Osteoblast (primary cell): ENCODE measurements at regions not wholly inside any gene's neighbourhood (a gene's known extent, or its start where the extent isn't known, plus 50 kb on each side); places are given as distances from the start of the nearest gene placed in this dataset.
"Not testable (repeated sequence)": the region's sequence is repeated elsewhere in the genome, so short reads cannot be mapped to it uniquely, and the experiment has no call there.

ENCODE experiments used
- DNase-seq: peaks from one replicate; pipeline ENCODE4 v3.0.0; 2011; ENCODE audit warnings: low spot score, mixed read lengths; ENCODE audit not compliant: insufficient read length; ENCODE audit errors: missing footprints
- H2AFZ ChIP-seq: 2 replicates; pipeline ENCODE4 v1.6.0; 2011; ENCODE audit warnings: mild to moderate bottlenecking, low read length
- H3K27ac ChIP-seq: 2 replicates; pipeline ENCODE4 v1.5.1; 2011; ENCODE audit warnings: mild to moderate bottlenecking, low read depth, low read length, moderate library complexity
- H3K27me3 ChIP-seq: 2 replicates; pipeline ENCODE4 v1.6.0; 2012; ENCODE audit warnings: mild to moderate bottlenecking, control low read depth, inconsistent platforms, low read length, moderate library complexity; ENCODE audit not compliant: insufficient read depth
- H3K36me3 ChIP-seq: 2 replicates; pipeline ENCODE4 v1.5.1; 2011; ENCODE audit warnings: mild to moderate bottlenecking, low read length, control low read depth, moderate library complexity; ENCODE audit not compliant: insufficient read depth
- H3K4me1 ChIP-seq: 2 replicates; pipeline ENCODE4 v1.5.1; 2011; ENCODE audit warnings: mild to moderate bottlenecking, low read length, control low read depth, moderate library complexity; ENCODE audit not compliant: insufficient read depth
- H3K4me2 ChIP-seq: 2 replicates; pipeline ENCODE4 v1.6.0; 2011; ENCODE audit warnings: mild to moderate bottlenecking, low read length; ENCODE audit not compliant: insufficient read depth
- H3K4me3 ChIP-seq: fragments of 200-600 bp; sonication (generic); 3 replicates; pipeline ENCODE4 v1.5.1; 2012; ENCODE audit warnings: mild to moderate bottlenecking, low read length, inconsistent platforms; ENCODE audit not compliant: insufficient read depth
- H3K79me2 ChIP-seq: 2 replicates; pipeline ENCODE4 v1.6.0; 2012; ENCODE audit warnings: mild to moderate bottlenecking, low read length, control low read depth, inconsistent platforms; ENCODE audit not compliant: insufficient read depth
- H3K9me3 ChIP-seq: 2 replicates; pipeline ENCODE4 v1.5.1; 2011; ENCODE audit warnings: low read depth, low read length, control low read depth
- H4K20me1 ChIP-seq: 2 replicates; pipeline ENCODE4 v1.6.0; 2012; ENCODE audit warnings: mild to moderate bottlenecking, low read length, control low read depth; ENCODE audit not compliant: insufficient read depth
- TF ChIP-seq, protein P1 (sequence below): IDR thresholded peaks from 2 replicates; pipeline ENCODE4 v1.5.1; 2011; ENCODE audit warnings: mild to moderate bottlenecking, low read depth, low read length, moderate library complexity; ENCODE audit errors: extremely low read depth

DNA sequence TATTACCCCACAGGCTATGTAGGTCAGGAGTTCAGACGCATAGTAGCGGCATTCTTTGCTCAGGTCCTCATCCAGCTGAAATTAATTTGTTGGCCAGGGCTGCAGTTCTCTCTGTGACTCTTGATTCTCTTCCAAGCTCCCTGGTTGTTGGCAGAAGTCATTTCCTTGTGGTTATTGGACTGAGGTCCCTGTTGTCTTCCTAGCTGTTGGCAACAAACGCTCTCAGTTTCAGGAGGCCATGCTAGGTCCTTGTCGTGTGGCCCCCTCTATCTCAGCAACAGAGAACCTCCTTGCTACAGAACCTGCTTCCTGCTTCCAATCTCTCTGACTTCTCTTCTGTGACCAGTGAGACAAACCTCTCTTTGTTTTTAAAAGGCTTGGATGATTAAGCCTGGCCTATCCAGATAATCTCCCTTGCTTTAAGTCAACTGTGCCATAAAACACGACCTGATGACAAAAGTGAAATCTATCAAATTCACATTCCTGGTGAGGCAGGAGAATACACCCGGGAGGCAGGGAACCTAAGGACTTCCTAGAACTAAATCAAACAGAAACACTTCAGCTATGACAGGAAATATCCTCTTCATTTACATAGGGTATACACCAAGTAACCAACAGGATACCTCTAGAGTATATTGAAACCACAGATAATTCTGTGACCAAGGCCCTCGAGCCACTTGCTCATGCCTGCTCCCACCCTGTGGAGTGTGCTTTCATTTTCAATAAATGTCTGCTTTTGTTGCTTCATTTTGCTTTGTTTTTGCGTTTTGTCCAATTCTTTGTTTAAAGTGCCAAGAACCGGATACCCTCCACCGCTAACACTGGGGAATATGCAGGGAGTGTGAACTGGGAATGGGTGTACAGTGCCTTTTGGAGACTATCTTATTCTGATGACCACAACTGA is 196.0 kb downstream of the BTBD3 start:
- TF ChIP-seq, protein P1, sequence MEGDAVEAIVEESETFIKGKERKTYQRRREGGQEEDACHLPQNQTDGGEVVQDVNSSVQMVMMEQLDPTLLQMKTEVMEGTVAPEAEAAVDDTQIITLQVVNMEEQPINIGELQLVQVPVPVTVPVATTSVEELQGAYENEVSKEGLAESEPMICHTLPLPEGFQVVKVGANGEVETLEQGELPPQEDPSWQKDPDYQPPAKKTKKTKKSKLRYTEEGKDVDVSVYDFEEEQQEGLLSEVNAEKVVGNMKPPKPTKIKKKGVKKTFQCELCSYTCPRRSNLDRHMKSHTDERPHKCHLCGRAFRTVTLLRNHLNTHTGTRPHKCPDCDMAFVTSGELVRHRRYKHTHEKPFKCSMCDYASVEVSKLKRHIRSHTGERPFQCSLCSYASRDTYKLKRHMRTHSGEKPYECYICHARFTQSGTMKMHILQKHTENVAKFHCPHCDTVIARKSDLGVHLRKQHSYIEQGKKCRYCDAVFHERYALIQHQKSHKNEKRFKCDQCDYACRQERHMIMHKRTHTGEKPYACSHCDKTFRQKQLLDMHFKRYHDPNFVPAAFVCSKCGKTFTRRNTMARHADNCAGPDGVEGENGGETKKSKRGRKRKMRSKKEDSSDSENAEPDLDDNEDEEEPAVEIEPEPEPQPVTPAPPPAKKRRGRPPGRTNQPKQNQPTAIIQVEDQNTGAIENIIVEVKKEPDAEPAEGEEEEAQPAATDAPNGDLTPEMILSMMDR: no peak
- H3K4me1 ChIP-seq: no peaks in the 10 kb centered on the region
- no peak overlapping the region for H3K27ac ChIP-seq
- no peak overlapping the region for H2AFZ ChIP-seq
- no peaks in the 10 kb centered on the region for H4K20me1 ChIP-seq
- H3K27me3 ChIP-seq: no peaks in the 10 kb centered on the region
- no peaks in the 10 kb centered on the region for H3K79me2 ChIP-seq
- no peak for DNase-seq
- H3K9me3 ChIP-seq: no peaks in the 10 kb centered on the region
- no peak overlapping the region for H3K4me3 ChIP-seq
- H3K4me2 ChIP-seq: no peak overlapping the region
- H3K36me3 ChIP-seq: no peaks in the 10 kb centered on the region

DNA sequence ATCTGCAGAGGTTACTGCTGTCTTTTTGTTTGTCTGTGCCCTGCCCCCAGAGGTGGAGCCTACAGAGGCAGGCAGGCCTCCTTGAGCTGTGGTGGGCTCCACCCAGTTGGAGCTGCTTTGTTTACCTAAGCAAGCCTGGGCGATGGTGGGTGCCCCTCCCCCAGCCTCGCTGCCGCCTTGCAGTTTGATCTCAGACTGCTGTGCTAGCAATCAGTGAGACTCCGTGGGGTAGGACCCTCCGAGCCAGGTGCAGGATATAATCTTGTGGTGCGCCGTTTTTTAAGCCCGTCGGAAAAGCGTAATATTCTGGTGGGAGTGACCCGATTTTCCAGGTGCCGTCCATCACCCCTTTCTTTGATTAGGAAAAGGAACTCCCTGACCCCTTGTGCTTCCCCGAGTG is 211.4 kb downstream of the BTBD3 start:
- not testable (repeated sequence) for H3K27ac ChIP-seq, H3K4me3 ChIP-seq, H3K27me3 ChIP-seq, H4K20me1 ChIP-seq, H2AFZ ChIP-seq, DNase-seq, H3K4me1 ChIP-seq, H3K36me3 ChIP-seq, H3K79me2 ChIP-seq, H3K9me3 ChIP-seq, H3K4me2 ChIP-seq

GRCh38 chr20:12129532-12129931 is 211.8 kb downstream of the BTBD3 start:
- not testable (repeated sequence) for H2AFZ ChIP-seq, H3K4me1 ChIP-seq, H3K27me3 ChIP-seq, H3K9me3 ChIP-seq, H4K20me1 ChIP-seq, H3K4me3 ChIP-seq, DNase-seq, H3K4me2 ChIP-seq, H3K36me3 ChIP-seq, H3K27ac ChIP-seq, H3K79me2 ChIP-seq

GRCh38 chr20:12130781-12131180 is 213.1 kb downstream of the BTBD3 start:
- H3K9me3 ChIP-seq: no peaks in the 10 kb centered on the region
- DNase-seq: no peak
- H3K27me3 ChIP-seq: no peaks in the 10 kb centered on the region
- no peak overlapping the region for H3K4me3 ChIP-seq
- H3K4me1 ChIP-seq: no peaks in the 10 kb centered on the region
- no peak overlapping the region for H3K4me2 ChIP-seq
- H3K36me3 ChIP-seq: no peaks in the 10 kb centered on the region
- TF ChIP-seq, protein P1: no peak
- H3K27ac ChIP-seq: no peak overlapping the region
- H4K20me1 ChIP-seq: no peaks in the 10 kb centered on the region
- H2AFZ ChIP-seq: no peak overlapping the region
- no peaks in the 10 kb centered on the region for H3K79me2 ChIP-seq

DNA sequence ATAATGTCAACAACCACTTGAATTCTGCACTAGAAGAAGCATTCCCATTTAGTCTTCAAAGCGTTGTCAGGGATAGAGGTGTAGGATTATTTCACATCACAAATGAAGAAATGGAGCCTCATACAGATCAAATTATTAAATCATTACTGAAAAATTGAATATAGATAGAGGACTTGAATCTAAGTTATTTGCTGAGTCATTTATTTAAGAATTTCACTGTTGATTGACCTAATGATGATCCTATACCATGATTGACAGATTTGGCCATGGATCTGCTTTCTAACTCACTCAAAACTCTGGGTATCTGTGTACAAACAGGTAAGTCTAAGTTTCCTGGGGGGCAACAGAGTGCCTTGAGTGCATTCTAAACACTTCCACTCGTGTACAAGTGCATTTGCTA is 215.9 kb downstream of the BTBD3 start:
- Histone ChIP-seq H2AFZ (no peak overlapping the region), H3K4me1 (no peaks in the 10 kb centered on the region), H3K4me2 (no peak overlapping the region), H3K79me2 (no peaks in the 10 kb centered on the region), H3K27me3 (no peaks in the 10 kb centered on the region), H3K4me3 (no peak overlapping the region), H3K36me3 (no peaks in the 10 kb centered on the region), H3K27ac (no peak overlapping the region), H4K20me1 (no peaks in the 10 kb centered on the region), H3K9me3 (no peaks in the 10 kb centered on the region)
- TF ChIP-seq, protein P1: no peak
- no peak for DNase-seq

GRCh38 chr20:12145951-12146350 is 228.3 kb downstream of the BTBD3 start:
- H2AFZ ChIP-seq, H3K36me3 ChIP-seq, H3K4me1 ChIP-seq, H3K4me3 ChIP-seq, H3K9me3 ChIP-seq, H3K4me2 ChIP-seq, H3K27ac ChIP-seq, DNase-seq, H3K79me2 ChIP-seq, H4K20me1 ChIP-seq, H3K27me3 ChIP-seq: not testable (repeated sequence)
